GM12865 (cell line): ENCODE measurements at regions not wholly inside any gene's neighbourhood (a gene's known extent, or its start where the extent isn't known, plus 50 kb on each side); places are given as distances from the start of the nearest gene placed in this dataset.
"Not testable (repeated sequence)": the region's sequence is repeated elsewhere in the genome, so short reads cannot be mapped to it uniquely, and the experiment has no call there.

ENCODE experiments used
- DNase-seq: peaks from one replicate; pipeline ENCODE4 v3.0.0; 2010; ENCODE audit warnings: low read depth
- H3K4me3 ChIP-seq: 2 replicates; pipeline ENCODE4 v1.5.1; 2011; ENCODE audit warnings: mild to moderate bottlenecking, low read depth, low read length, control low read depth
- TF ChIP-seq, protein P1 (sequence below): IDR thresholded peaks from 2 replicates; pipeline ENCODE4 v1.5.1; 2011; ENCODE audit warnings: low read length, control low read depth, low read depth, inconsistent platforms; ENCODE audit not compliant: insufficient read depth; ENCODE audit errors: missing control alignments

DNA sequence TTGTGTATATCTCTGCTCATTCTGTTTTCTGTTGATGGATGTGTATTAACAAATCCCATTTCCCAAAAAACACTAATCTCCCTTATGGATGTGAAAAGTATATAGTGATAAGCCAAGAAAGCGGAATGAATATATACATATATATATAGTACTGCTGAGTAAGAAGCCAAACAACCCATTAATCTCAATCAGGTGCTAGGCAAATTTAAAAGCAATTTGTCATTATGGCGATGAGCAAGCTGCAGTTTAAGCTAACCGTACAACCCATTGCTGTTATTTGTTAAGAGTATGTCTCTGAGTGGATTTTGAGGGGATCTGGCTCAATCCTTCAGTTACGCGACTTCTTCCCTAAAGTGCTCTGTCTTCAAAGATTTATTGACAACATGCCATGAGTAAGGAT is 640.4 kb upstream of the ARRDC3 start:
- DNase-seq = no peak
- H3K4me3 ChIP-seq = no peak overlapping the region
- TF ChIP-seq, protein P1, sequence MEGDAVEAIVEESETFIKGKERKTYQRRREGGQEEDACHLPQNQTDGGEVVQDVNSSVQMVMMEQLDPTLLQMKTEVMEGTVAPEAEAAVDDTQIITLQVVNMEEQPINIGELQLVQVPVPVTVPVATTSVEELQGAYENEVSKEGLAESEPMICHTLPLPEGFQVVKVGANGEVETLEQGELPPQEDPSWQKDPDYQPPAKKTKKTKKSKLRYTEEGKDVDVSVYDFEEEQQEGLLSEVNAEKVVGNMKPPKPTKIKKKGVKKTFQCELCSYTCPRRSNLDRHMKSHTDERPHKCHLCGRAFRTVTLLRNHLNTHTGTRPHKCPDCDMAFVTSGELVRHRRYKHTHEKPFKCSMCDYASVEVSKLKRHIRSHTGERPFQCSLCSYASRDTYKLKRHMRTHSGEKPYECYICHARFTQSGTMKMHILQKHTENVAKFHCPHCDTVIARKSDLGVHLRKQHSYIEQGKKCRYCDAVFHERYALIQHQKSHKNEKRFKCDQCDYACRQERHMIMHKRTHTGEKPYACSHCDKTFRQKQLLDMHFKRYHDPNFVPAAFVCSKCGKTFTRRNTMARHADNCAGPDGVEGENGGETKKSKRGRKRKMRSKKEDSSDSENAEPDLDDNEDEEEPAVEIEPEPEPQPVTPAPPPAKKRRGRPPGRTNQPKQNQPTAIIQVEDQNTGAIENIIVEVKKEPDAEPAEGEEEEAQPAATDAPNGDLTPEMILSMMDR = no peak

GRCh38 chr5:92023141-92023471 is 640.0 kb upstream of the ARRDC3 start:
- TF ChIP-seq, protein P1 = no peak
- DNase-seq = no peak
- no peak overlapping the region for H3K4me3 ChIP-seq

- no peak overlapping the region for H3K4me3 ChIP-seq
- no peak for DNase-seq
- TF ChIP-seq, protein P1 = no peak
Observed at GRCh38 chr5:92022415-92023140, 639.5 kb upstream of the ARRDC3 start.

- no peak overlapping the region for H3K4me3 ChIP-seq
- TF ChIP-seq, protein P1 = no peak
- no peak for DNase-seq
Observed at GRCh38 chr5:92019376-92019990, 636.4 kb upstream of the ARRDC3 start.

DNA sequence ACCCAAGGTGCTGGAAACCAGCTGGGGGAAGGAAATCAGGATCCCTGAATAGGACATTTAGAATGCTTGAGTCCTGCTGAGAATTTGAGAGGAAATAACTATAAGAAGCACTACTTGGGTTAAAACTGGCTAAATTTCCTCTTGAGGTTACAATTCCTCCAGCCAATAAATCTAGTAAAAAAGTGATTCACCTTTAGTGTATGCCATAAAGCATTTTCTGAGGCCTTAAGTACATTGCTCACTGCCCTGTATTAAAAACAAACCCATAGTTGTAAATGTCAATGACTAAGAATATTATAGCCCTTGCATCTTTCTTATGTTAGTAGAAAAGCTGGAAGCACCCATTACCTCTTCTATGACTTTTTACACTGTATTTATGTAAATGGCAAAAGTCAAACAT is 634.7 kb upstream of the ARRDC3 start:
- DNase-seq = no peak
- TF ChIP-seq, protein P1 = no peak
- H3K4me3 ChIP-seq = no peak overlapping the region

DNA sequence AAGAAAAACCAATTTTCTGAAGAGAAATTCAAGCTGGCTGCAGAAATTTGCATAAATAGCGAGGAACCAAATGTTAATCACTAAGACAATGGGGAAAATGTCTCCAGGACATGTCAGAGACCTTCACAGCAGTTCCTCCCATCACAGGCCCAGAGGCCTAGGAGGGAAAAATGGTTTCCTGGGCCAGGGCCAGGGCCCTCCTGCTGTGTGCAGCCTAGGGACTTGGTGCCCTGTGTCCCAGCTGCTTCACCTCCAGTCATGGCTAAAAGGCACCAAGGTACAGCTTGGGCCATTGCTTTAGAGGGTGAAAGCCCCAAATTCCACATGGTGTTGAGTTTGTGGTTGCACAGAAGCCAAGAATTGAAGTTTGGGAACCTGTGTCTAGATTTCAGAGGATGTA is 628.7 kb upstream of the ARRDC3 start:
- H3K4me3 ChIP-seq, DNase-seq: not testable (repeated sequence)

GRCh38 chr5:92003806-92004205 is 620.7 kb upstream of the ARRDC3 start:
- H3K4me3 ChIP-seq = no peak overlapping the region
- TF ChIP-seq, protein P1 = no peak
- DNase-seq = no peak
